Endothelial cell of umbilical vein (primary cell): ENCODE measurements at regions not wholly inside any gene's neighbourhood (a gene's known extent, or its start where the extent isn't known, plus 50 kb on each side); places are given as distances from the start of the nearest gene placed in this dataset.

Experiments used
- BruUV-seq: library from RNA; stranded (reverse); fragments of 400-500 nt; replicated peaks from 2 replicates; lab custom pipeline; 2021; lab: Mats Ljungman, UMichigan
- CTCF ChIA-PET: fragments of 300-600, 350-600 bp; sonication (Branson Sonifier 250); formaldehyde crosslinking; loops from one replicate; lab custom pipeline; 2021; ENCODE audit warnings: antibody characterized with exemption, inconsistent platforms; lab: Charles Lee
- POLR2A ChIA-PET: fragments of 300-600, 350-600 bp; sonication (Branson Sonifier 250); formaldehyde crosslinking; loops from one replicate; lab custom pipeline; 2021; ENCODE audit warnings: antibody characterized with exemption, inconsistent platforms; lab: Charles Lee
- DNase-seq: peaks from one replicate; pipeline ENCODE4 v3.0.0-alpha.2; 2011; ENCODE audit warnings: low read depth, low spot score
- FAIRE-seq: peaks from 2 replicates; lab custom pipeline; 2011; peaks lifted over from hg19 to GRCh38; lab: Jason Lieb, UNC
- H2AFZ ChIP-seq: 2 replicates; pipeline ENCODE4 v1.6.0; 2012; ENCODE audit warnings: low read depth, low read length, control low read depth, inconsistent platforms
- H3K27ac ChIP-seq: 2 replicates; pipeline ENCODE4 v1.5.1; 2011; ENCODE audit warnings: low read depth, mild to moderate bottlenecking, control low read depth, low read length, moderate library complexity; ENCODE audit not compliant: insufficient read depth
- H3K27me3 ChIP-seq, 2 experiments: 2 replicates each; pipeline versions ENCODE4 v1.6.0 to v1.6.1; 2011; ENCODE audit warnings: low read length in 2 of 2, mixed read lengths in 1 of 2; ENCODE audit not compliant: control insufficient read depth in 2 of 2, insufficient read depth in 2 of 2
- H3K36me3 ChIP-seq, 2 experiments: 2 replicates in 1 of 2; 3 replicates in 1 of 2; pipeline ENCODE4 v1.5.1; 2011; ENCODE audit warnings: low read length in 2 of 2, mild to moderate bottlenecking in 1 of 2, moderate library complexity in 1 of 2; ENCODE audit not compliant: control insufficient read depth in 2 of 2, insufficient read depth in 2 of 2; ENCODE audit errors: extremely low read depth in 1 of 2
- H3K4me1 ChIP-seq: 3 replicates; pipeline ENCODE4 v1.5.1; 2011; ENCODE audit warnings: mild to moderate bottlenecking, low read length; ENCODE audit not compliant: control insufficient read depth, insufficient read depth; ENCODE audit errors: extremely low read depth
- H3K4me2 ChIP-seq: 2 replicates; pipeline ENCODE4 v1.6.1; 2011; ENCODE audit warnings: low read length, control low read depth, mixed read lengths; ENCODE audit not compliant: insufficient read depth
- H3K4me3 ChIP-seq, 3 experiments: fragments of 200-600 bp in 1 of 3; sonication (generic), shearing (Covaris generic) in 1 of 3; replicated peaks in 1 of 3; 2 replicates each; pipeline ENCODE4 v1.5.1; 2011 to 2016; ENCODE audit warnings: control low read depth in 3 of 3, low read length in 3 of 3, mild to moderate bottlenecking in 2 of 3, inconsistent platforms in 1 of 3, low read depth in 1 of 3, moderate library complexity in 1 of 3; ENCODE audit not compliant: insufficient read depth in 1 of 3
- H3K79me2 ChIP-seq: 2 replicates; pipeline ENCODE4 v1.6.0; 2012; ENCODE audit warnings: low read length, inconsistent platforms; ENCODE audit not compliant: control insufficient read depth, insufficient read depth
- H3K9ac ChIP-seq: replicated peaks from 2 replicates; pipeline ENCODE3; 2011; ENCODE audit warnings: low read length, control low read depth; ENCODE audit not compliant: insufficient read depth; ENCODE audit errors: extremely low read depth
- H3K9me1 ChIP-seq: replicated peaks from 3 replicates; pipeline ENCODE4 v1.6.0; 2011; ENCODE audit warnings: mild to moderate bottlenecking, low read length; ENCODE audit not compliant: control insufficient read depth, insufficient read depth; ENCODE audit errors: extremely low read depth
- H3K9me3 ChIP-seq: replicated peaks from 2 replicates; pipeline ENCODE4 v1.5.1; 2012; ENCODE audit warnings: low read length, inconsistent platforms; ENCODE audit not compliant: control insufficient read depth, insufficient read depth
- H4K20me1 ChIP-seq: replicated peaks from 2 replicates; pipeline ENCODE3; 2011; ENCODE audit warnings: mild to moderate bottlenecking, low read length; ENCODE audit not compliant: control insufficient read depth, insufficient read depth; ENCODE audit errors: extremely low read depth
- CTCF ChIP-seq, 2 donors: IDR thresholded peaks; 1 replicate in 1 of 2; 2 replicates in 1 of 2; pipeline ENCODE4 v1.5.1; 2011; ENCODE audit warnings: low read length in 2 of 2, mild to moderate bottlenecking in 2 of 2, moderate library complexity in 2 of 2, control low read depth in 1 of 2, inconsistent platforms in 1 of 2, low read depth in 1 of 2; ENCODE audit not compliant: insufficient read depth in 1 of 2; ENCODE audit errors: extremely low read depth in 1 of 2
- EZH2 ChIP-seq: IDR thresholded peaks from 2 replicates; pipeline ENCODE4 v1.6.1; 2012; ENCODE audit warnings: borderline replicate concordance, low read depth, mild to moderate bottlenecking, moderate library complexity, low read length, inconsistent platforms; ENCODE audit not compliant: severe bottlenecking
- FOS ChIP-seq: IDR thresholded peaks from 2 replicates; pipeline ENCODE4 v1.6.1; 2011; ENCODE audit warnings: mild to moderate bottlenecking, low read length, moderate library complexity, borderline replicate concordance; ENCODE audit not compliant: insufficient read depth
- GATA2 ChIP-seq: IDR thresholded peaks from 2 replicates; pipeline ENCODE4 v1.7.0; 2011; ENCODE audit warnings: low read depth, mild to moderate bottlenecking, moderate library complexity, mixed read lengths, low read length; ENCODE audit not compliant: insufficient read length, insufficient read depth
- JUN ChIP-seq: IDR thresholded peaks from 2 replicates; pipeline ENCODE4 v1.6.1; 2011; ENCODE audit warnings: borderline replicate concordance, low read depth; ENCODE audit not compliant: insufficient read length, insufficient read depth
- MAX ChIP-seq: IDR thresholded peaks from 2 replicates; pipeline ENCODE4 v1.6.1; 2011; ENCODE audit not compliant: insufficient read depth, insufficient read length
- MYC ChIP-seq: IDR thresholded peaks from one replicate; pipeline ENCODE4 v1.6.1; 2011; ENCODE audit warnings: mild to moderate bottlenecking, low read depth, low read length
- POLR2A ChIP-seq: IDR thresholded peaks from 2 replicates; pipeline ENCODE4 v1.6.1; 2012; ENCODE audit warnings: low read depth, mild to moderate bottlenecking, control low read depth, low read length
- POLR2AphosphoS5 ChIP-seq: IDR thresholded peaks from 2 replicates; pipeline ENCODE4 v1.6.1; 2012; ENCODE audit warnings: low read depth, mild to moderate bottlenecking, control low read depth, low read length, moderate library complexity; ENCODE audit not compliant: insufficient read depth
- dilution Hi-C: fragments of 300-500 bp; cut with MboI; formaldehyde crosslinking; loops from one replicate; pipeline ENCODE4 v1.15.0; 2019; ENCODE audit warnings: low sequenced_read_pairs; ENCODE audit not compliant: extremely low pct_ligation_motif_present
- intact Hi-C: fragments of 100-400 bp; cut with micrococcal nuclease; formaldehyde crosslinking; loops from one replicate; pipeline ENCODE4 v1.10.0; 2022

- ChIA-PET CTCF (interaction anchor here (2.9 to 4.8 kb wide), 7 partner anchors 48 to 487 kb away, joined by 23 to 101 read pairs (median 79); partner anchors contain the start of gene HES1), POLR2A (no interaction called here)
- FAIRE-seq (no peak), DNase-seq (no peak)
- peak overlapping the region; percentile 30 for H3K9ac ChIP-seq
- H3K27me3 ChIP-seq = no peaks in the 10 kb centered on the region
- no peak overlapping the region for H3K4me2 ChIP-seq
- dilution Hi-C loops (no loop called here), intact Hi-C loops (no loop called here)
- no peaks in the 10 kb centered on the region for H4K20me1 ChIP-seq
- H3K36me3 ChIP-seq = no peaks in the 10 kb centered on the region
- no peaks in the 10 kb centered on the region for H3K9me3 ChIP-seq
- H3K4me1 ChIP-seq = peaks cover 52% of the 10 kb centered on the region
- no peak overlapping the region for H3K4me3 ChIP-seq
- no peak overlapping the region for H3K27ac ChIP-seq
- no peaks in the 10 kb centered on the region for H3K79me2 ChIP-seq
- H3K9me1 ChIP-seq = no peaks in the 10 kb centered on the region
- H2AFZ ChIP-seq = no peak overlapping the region
- BruUV-seq = no TSS peak
- TF ChIP-seq JUN (no peak), POLR2A (no peak)
These were observed 83.1 kb downstream of the CPN2 start for GRCh38 chr3:194267744-194268653.

GRCh38 chr3:194268654-194269512 is 82.2 kb downstream of the CPN2 start:
- no peak for FAIRE-seq
- intact Hi-C loops = loop anchor here (1.0 kb wide), 6 partner anchors 46 to 266 kb away; partner anchors contain the start of gene HES1
- POLR2A ChIA-PET = interaction anchor here (0.5 to 2.4 kb wide), 5 partner anchors 36 to 132 kb away, joined by 3 to 16 read pairs (median 5); partner anchors contain the start of gene HES1

More at GRCh38 chr3:194268654-194269512, 82.2 kb downstream of the CPN2 start:
- peak overlapping the region; percentile 85 for H3K27ac ChIP-seq
- no peaks in the 10 kb centered on the region for H3K9me3 ChIP-seq
- CTCF ChIA-PET = interaction anchor here (0.6 to 4.6 kb wide), 27 partner anchors 8 to 603 kb away, joined by 3 to 101 read pairs (median 6); partner anchors contain the start of gene HES1
- DNase-seq = no peak
- TF ChIP-seq JUN (no peak), POLR2A (no peak), GATA2 (no peak), MYC (no peak), MAX (no peak), FOS (no peak), POLR2AphosphoS5 (no peak), CTCF (IDR thresholded peaks at IDR 0.05; ENCODE audit: extremely low read depth in 1 of 2, insufficient read depth in 1 of 2, low read depth in 1 of 2, low read length in 2 of 2) (no peak), EZH2 (no peak)
- H4K20me1 ChIP-seq = no peaks in the 10 kb centered on the region
- no peak overlapping the region for H3K4me3 ChIP-seq
- H3K9ac ChIP-seq = peak overlapping the region; percentile 7
- no peaks in the 10 kb centered on the region for H3K79me2 ChIP-seq
- no peak overlapping the region for H2AFZ ChIP-seq
- no peak overlapping the region for H3K4me2 ChIP-seq
- no peaks in the 10 kb centered on the region for H3K36me3 ChIP-seq
- peaks cover 52% of the 10 kb centered on the region for H3K4me1 ChIP-seq
- H3K27me3 ChIP-seq = no peaks in the 10 kb centered on the region
- no peaks in the 10 kb centered on the region for H3K9me1 ChIP-seq
- dilution Hi-C loops = no loop called here
- BruUV-seq = no TSS peak
